ENCODE measurements at regions not wholly inside any gene's neighbourhood (a gene's known extent, or its start where the extent isn't known, plus 50 kb on each side); places are given as distances from the start of the nearest gene placed in this dataset.
"Not testable (repeated sequence)": the region's sequence is repeated elsewhere in the genome, so short reads cannot be mapped to it uniquely, and the experiment has no call there.

GRCh38 chr3:26078539-26078938 lies 288.6 kb downstream of the OXSM start:
- DNase-seq: no peak

- no peak for DNase-seq
Measured at GRCh38 chr3:26081166-26081565, 291.3 kb downstream of the OXSM start.

GRCh38 chr3:26081806-26082205 lies 291.9 kb downstream of the OXSM start:
- no peak for DNase-seq

GRCh38 chr3:26082911-26083310 lies 293.0 kb downstream of the OXSM start:
- DNase-seq: no peak

- no peak for DNase-seq
Measured at GRCh38 chr3:26084629-26085028, 294.7 kb downstream of the OXSM start.

GRCh38 chr3:26087751-26088150 lies 297.9 kb downstream of the OXSM start:
- DNase-seq: no peak

- DNase-seq: no peak
Measured at GRCh38 chr3:26089249-26089648, 299.4 kb downstream of the OXSM start.

- no peak for DNase-seq
Measured at GRCh38 chr3:26090589-26090988, 300.7 kb downstream of the OXSM start.

- no peak for DNase-seq
Measured at GRCh38 chr3:26091096-26091495, 301.2 kb downstream of the OXSM start.

- DNase-seq: no peak
Measured at GRCh38 chr3:26091626-26092025, 301.7 kb downstream of the OXSM start.

- DNase-seq: not testable (repeated sequence)
Measured at GRCh38 chr3:26097111-26097510, 307.2 kb downstream of the OXSM start.

GRCh38 chr3:26099692-26100091 lies 309.8 kb downstream of the OXSM start:
- DNase-seq: no peak

GRCh38 chr3:26100176-26100575 lies 310.3 kb downstream of the OXSM start:
- no peak for DNase-seq

GRCh38 chr3:26102376-26102775 lies 312.5 kb downstream of the OXSM start:
- DNase-seq: no peak

GRCh38 chr3:26104851-26105251 lies 315.0 kb downstream of the OXSM start:
- DNase-seq: no peak

GRCh38 chr3:26105261-26105660 lies 315.4 kb downstream of the OXSM start:
- DNase-seq: no peak

- DNase-seq: no peak
Measured at GRCh38 chr3:26106228-26106627, 316.3 kb downstream of the OXSM start.

- DNase-seq: no peak
Measured at GRCh38 chr3:26108846-26109489, 319.1 kb downstream of the OXSM start.

GRCh38 chr3:26114851-26115250 lies 325.0 kb downstream of the OXSM start:
- DNase-seq: no peak

- no peak for DNase-seq
Measured at GRCh38 chr3:26118165-26118564, 328.3 kb downstream of the OXSM start.

GRCh38 chr3:26132942-26133341 lies 343.1 kb downstream of the OXSM start:
- no peak for DNase-seq

- no peak for DNase-seq
Measured at GRCh38 chr3:26141296-26141695, 351.4 kb downstream of the OXSM start.

- no peak for DNase-seq
Measured at GRCh38 chr3:26145769-26146168, 355.9 kb downstream of the OXSM start.

GRCh38 chr3:26157428-26157827 lies 367.5 kb downstream of the OXSM start:
- not testable (repeated sequence) for DNase-seq

GRCh38 chr3:26171006-26171405 lies 381.1 kb downstream of the OXSM start:
- DNase-seq: no peak
